Right hindlimb (tissue), 1 donor: ENCODE measurements at regions not wholly inside any gene's neighbourhood (a gene's known extent, or its start where the extent isn't known, plus 50 kb on each side); places are given as distances from the start of the nearest gene placed in this dataset.

Experiments used
- DNase-seq: peaks from one replicate; pipeline ENCODE4 v3.0.0-alpha.2; 2018

GRCh38 chr2:18244845-18245244, 315.6 kb downstream of the RDH14 start:
- DNase-seq, result no peak

- peak; percentile 27 for DNase-seq
Observed at GRCh38 chr2:18243816-18244215, 316.6 kb downstream of the RDH14 start.

GRCh38 chr2:18242716-18243115, 317.7 kb downstream of the RDH14 start:
- no peak for DNase-seq

GRCh38 chr2:18238209-18238608, 322.2 kb downstream of the RDH14 start:
- no peak for DNase-seq

GRCh38 chr2:18237298-18237697, 323.2 kb downstream of the RDH14 start:
- DNase-seq, result no peak

- DNase-seq, result no peak
Observed at GRCh38 chr2:18232731-18233438, 327.6 kb downstream of the RDH14 start.

- no peak for DNase-seq
Observed at GRCh38 chr2:18230668-18231067, 329.8 kb downstream of the RDH14 start.

GRCh38 chr2:18219676-18220075, 340.8 kb downstream of the RDH14 start:
- no peak for DNase-seq

- no peak for DNase-seq
Observed at GRCh38 chr2:18218160-18218933, 339.9 kb downstream of the KCNS3 start.

GRCh38 chr2:18214936-18215335, 336.5 kb downstream of the KCNS3 start:
- no peak for DNase-seq

GRCh38 chr2:18213986-18214385, 335.5 kb downstream of the KCNS3 start:
- DNase-seq, result no peak

- peak; percentile 33 for DNase-seq
Observed at GRCh38 chr2:18209934-18210639, 331.6 kb downstream of the KCNS3 start.

- DNase-seq, result no peak
Observed at GRCh38 chr2:18208956-18209355, 330.5 kb downstream of the KCNS3 start.

GRCh38 chr2:18200771-18201170, 322.3 kb downstream of the KCNS3 start:
- DNase-seq, result no peak

GRCh38 chr2:18198677-18199076, 320.2 kb downstream of the KCNS3 start:
- no peak for DNase-seq

- DNase-seq, result no peak
Observed at GRCh38 chr2:18194161-18194560, 315.7 kb downstream of the KCNS3 start.

- DNase-seq, result no peak
Observed at GRCh38 chr2:18186816-18187613, 308.5 kb downstream of the KCNS3 start.

GRCh38 chr2:18182861-18183260, 304.4 kb downstream of the KCNS3 start:
- DNase-seq, result no peak

- DNase-seq, result no peak
Observed at GRCh38 chr2:18180912-18181311, 302.4 kb downstream of the KCNS3 start.

- DNase-seq, result no peak
Observed at GRCh38 chr2:18180031-18180610, 301.7 kb downstream of the KCNS3 start.

GRCh38 chr2:18178736-18179349, 300.4 kb downstream of the KCNS3 start:
- DNase-seq, result no peak

- no peak for DNase-seq
Observed at GRCh38 chr2:18176679-18177215, 298.3 kb downstream of the KCNS3 start.
